ENCODE measurements at regions not wholly inside any gene's neighbourhood (a gene's known extent, or its start where the extent isn't known, plus 50 kb on each side); places are given as distances from the start of the nearest gene placed in this dataset.

DNA sequence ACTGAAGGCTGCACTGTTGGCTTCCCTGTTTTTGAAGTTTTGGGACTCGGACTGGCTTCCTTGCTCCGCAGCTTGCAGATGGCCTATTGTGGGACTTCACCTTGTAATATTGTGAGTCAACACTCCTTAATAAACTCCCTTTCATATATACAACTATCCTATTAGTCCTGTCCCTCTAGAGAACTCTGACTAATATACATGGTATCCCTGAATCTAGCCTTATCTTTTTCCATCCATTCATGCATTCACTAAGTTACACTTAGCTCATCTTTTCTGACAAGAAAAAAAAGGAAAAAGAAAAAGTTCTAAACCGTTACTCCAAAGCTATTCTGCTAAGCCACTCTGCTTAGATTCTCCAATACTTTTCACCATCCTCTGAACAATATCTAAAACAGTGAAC is 1260.2 kb upstream of the PCDH7 start:
- TF ChIP-seq EZH2 (IDR thresholded peaks at IDR 0.05) (no peak), POLR2AphosphoS5 (IDR thresholded peaks at IDR 0.05; ENCODE audit: borderline replicate concordance, low read depth, low read length) (no peak), FOXP2 (optimal IDR thresholded peaks at IDR 0.05; ENCODE audit: control extremely low read depth, extremely low read length, insufficient read depth) (no peak)
